Epidermal melanocyte (primary cell): ENCODE measurements at regions not wholly inside any gene's neighbourhood (a gene's known extent, or its start where the extent isn't known, plus 50 kb on each side); places are given as distances from the start of the nearest gene placed in this dataset.

Source experiments
- DNase-seq: peaks from one replicate; pipeline ENCODE4 v3.0.0; 2011; ENCODE audit warnings: low spot score; ENCODE audit not compliant: insufficient read length

DNA sequence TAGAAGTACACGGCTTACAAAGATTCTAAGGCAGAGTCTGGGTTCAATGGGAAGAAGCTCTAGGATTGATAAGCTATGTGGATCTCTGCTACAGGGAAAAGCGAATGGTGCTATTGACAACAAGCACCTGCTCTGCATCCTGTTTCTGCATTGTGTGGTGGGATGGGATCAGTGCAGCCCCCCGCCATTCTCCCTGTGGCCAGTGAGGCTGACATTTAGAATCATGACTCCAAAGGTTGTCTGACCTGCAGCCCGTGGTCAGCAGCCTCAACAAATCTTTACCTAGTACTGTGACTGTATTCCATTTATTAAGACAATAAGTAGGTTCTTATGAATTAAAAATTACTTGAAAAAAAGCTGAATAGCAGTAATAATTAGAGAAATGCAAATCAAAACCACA, 1477.0 kb upstream of the TMEM132C start:
- DNase-seq: no peak

DNA sequence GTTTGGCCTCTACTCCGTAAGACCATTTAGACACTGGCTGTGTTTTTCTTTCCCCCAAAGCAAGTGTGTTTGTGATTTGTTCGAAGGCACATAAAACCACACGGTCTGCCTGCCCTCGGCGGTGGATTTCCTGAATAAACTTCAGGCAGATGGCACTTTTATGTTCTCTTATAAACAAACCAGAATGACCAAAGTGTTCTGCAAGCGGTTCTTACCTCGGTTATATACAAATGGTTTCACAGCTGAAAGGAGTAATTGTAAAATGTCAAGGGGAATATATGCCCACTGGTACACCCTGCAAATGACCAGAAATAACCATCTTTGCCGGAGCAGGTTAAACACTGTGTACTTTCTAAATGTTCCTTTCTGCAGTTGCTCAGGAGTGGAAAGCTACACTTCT, 1475.8 kb upstream of the TMEM132C start:
- no peak for DNase-seq

DNA sequence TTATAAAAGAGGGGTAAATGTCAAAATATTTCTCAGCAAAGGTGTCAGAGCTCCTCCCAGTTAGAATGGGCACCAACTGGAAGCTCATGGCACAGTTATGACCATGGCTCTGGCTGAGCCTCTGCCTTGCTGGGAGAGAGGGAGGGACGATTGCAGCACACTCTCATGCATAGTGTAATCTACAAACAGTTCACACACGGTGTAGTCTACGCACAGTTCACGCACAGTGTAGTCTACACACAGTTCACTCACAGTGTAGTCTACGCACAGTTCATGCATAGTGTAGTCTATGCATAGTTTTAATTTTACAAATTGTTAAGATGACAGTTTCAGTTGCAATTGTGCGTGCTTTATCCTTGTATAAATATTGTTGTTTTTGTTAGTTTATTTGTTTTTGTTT, 1474.6 kb upstream of the TMEM132C start:
- no peak for DNase-seq

DNA sequence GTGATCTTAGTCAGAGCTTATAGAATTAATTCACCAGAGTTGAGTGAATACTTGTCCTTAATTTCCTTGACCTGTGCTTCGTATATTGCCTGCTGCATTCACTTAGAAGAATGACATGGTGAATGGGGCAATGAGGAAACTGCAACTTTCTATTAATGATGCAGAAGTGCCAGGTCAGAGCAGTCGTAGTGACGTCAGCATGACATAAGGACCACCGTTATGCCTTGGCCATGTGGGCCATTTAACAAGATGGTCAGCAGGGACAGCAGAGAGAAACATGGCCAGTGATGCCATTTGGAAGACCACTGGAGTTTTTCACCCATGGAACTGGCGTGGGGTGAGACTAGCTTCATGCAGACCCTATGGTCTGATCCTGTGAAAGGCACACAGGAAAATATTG, 1469.4 kb upstream of the TMEM132C start:
- no peak for DNase-seq

DNA sequence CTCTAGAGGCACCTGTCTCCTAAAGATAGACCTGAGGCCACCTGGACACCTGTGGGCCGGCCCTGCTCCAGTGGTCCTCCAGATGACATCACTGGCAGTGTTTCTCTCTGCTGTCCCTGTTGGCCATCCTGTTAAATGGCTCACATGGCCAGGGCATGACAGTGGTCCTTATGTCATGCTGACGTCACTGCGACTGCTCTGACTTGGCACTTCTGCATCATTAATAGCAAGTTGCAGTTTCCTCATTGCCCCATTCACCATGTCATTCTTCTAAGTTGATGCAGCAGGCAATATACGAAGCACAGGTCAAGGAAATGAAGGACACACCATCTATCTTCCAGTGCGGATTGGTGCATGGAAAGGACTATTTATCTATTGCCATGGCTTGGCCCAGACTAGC, 1468.5 kb upstream of the TMEM132C start:
- DNase-seq: no peak

DNA sequence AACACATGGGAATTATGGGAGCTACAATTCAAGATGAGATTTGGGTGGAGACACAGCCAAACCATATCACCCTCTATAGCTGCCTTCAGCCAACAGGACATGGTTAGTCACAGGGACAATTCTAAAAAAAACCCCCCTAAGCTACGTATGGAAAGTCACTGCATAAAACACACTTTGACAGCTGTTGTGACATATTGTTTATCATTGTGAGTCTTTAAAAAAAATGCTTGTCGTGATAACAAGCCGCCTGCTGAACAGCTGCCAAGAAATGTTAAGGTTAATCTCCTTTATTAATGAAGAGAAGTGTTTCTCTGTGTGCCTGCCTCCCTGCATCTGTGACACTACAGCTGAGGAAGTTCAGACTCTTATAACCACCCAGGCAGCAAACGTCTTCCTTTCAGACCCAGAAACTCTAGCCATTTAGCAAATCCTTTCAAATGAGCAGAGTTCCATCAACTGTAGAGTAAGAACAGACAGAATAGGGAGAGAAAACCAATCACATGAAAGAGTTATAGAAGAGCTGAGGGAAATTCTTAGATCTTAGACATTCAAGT, 1459.6 kb upstream of the TMEM132C start:
- no peak for DNase-seq

DNA sequence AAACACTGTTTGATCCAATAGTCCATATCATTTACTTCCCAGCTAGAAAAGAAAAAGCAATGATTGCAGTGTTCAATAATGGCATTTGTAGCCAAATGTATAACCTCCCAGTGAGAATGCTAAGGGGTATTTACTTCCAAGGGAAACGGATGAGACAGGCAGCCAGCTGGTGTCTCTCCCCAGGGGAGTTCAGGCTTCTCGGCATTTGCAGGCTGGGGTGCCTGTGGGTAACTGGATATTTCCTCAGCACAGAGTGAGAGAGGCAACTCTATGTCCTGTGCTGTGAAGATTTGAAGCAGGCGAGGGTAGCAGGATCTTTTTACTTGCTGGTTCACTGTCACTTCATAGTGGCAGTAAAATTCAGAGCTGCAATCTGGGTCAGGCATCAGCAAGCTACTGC, 1455.6 kb upstream of the TMEM132C start:
- DNase-seq: no peak

DNA sequence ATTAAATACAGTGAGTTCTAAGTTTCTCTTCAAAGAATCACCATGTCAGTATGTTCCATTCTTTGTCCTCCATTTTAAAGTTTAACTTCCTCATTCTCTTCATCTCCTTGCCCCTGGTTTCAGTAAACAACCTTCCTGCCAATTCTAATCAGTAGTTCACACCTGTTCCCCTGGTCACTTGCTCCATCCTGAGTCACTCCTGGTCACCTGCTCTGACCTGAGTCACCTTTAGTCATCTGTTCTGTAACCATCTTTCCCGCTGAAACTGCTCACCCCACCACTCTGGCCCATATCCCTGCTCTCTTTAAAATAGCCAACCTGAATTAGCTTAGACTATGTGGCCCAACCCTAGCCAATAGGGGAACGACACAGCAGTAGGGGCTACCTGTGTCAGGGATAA, 1447.4 kb upstream of the TMEM132C start:
- DNase-seq: no peak

DNA sequence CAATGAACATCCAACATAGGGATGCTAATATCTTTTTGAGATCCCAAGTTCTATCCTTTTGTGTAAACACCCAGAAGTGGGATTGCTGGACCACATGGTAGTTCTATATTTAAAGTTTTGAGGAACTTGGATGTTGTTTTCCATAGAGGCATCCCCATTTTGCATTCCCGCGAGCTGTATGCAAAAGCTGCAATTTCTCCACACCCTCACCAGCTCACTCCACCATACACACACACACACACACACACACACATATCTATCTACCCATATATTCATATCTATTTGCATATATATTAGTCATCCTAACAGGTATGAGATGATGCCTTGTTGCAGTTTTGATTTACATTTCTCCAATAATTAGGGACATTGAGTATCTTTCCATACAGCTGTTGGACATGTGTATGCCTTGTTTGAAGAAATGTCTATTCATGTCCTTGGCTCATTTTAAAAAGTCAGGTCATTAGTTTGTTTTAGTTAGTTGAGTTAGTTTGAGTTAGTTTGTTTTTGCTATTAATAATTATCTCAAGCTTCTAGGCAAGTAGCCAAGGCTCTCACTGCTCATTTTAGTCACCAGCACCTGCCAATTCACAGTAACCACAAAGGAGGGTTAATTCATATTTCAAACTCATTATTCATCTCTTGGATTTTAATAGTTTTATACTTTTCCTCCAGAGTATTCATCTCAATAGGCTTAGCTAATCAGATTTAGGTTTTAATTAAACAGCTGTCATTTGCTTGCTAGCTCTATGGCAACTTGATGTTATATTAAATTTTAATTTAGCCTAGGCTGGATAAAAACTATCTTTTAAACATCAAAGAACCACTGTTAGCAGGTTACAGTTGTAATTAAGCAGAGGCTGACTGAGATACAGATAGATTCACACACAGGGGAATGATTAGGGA, 1435.9 kb upstream of the TMEM132C start:
- DNase-seq: no peak

DNA sequence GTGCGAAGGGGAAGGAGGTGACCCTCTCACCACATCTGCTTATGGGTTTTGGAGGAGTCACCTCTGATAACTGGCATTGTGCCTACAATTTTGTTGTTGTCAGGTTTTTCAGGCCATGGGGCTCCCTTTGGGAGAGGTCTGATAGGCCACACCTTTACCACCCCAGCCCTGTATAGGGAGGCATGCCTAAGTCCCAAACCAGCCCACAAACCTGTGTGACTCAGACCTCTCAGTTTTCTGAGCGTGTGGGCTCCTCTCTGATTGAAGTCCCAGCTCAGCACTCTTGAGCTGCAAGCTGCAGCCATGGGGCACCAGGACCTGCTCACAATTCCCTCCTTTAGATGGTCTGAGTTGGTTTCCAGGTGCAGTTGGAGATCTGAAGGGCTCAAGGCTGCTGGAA, 1429.3 kb upstream of the TMEM132C start:
- no peak for DNase-seq

DNA sequence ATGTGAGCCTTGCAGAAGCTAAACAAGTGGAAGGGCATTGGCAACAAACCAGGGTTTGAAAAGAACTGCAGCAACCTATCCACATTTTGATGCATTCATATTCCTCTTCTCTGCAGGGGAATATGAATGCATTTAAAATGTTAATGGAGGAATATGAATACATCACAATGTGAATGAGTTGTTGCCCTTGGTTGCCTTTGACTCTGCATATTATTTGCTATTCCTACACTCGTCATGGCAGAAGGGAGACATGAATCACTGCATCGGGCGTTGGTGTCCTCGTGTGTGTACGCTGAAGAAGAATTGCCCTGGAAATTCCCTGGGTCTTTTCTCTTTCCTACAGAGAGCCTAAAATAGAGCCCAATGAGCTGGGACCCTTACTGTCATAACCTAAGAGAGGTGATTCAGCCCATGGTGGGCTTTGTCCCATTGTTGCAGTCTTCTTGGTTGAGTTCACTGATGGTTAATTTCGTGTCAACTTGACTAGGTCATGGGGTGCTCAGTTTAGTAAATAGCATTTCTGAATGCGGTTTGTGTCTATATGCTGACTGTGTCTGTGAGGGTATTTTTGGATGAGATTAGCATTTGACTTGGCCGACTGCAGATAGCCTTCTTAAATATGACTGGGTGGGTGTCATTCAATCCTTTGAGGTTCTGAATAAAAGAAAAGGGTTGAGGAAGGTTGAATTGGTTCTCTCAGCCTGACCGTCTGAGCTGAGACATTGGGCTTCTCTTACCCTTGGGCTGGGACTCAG, 1422.9 kb upstream of the TMEM132C start:
- no peak for DNase-seq

DNA sequence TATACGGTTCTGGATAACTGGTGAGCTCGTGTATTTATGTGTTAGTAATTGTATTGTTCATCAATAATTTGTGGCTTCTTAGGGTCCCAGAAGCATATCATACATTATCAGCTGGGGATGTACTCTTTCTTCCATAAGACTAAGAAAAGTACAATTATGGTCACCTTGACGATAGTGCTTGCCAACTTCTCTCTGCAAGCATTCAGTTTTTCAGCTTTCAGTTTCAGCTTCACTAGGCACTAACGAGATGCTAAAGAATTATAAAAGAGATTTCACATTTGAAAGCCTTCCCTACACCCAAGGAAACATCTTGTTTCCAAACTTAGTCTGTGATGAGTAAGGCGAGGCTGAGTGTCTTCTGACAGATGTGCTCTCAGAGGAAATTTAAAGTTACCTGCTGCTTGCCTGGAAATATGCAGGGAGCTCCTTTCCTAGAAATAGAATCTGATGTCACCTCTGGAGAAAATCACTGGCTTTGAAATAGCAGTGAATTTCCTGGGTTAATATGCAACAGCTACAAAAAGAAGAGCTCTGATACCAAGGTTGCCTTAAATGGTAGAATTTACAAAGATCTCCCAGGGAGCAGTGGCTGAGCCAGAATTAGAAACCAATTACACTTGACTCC, 1419.9 kb upstream of the TMEM132C start:
- no peak for DNase-seq

DNA sequence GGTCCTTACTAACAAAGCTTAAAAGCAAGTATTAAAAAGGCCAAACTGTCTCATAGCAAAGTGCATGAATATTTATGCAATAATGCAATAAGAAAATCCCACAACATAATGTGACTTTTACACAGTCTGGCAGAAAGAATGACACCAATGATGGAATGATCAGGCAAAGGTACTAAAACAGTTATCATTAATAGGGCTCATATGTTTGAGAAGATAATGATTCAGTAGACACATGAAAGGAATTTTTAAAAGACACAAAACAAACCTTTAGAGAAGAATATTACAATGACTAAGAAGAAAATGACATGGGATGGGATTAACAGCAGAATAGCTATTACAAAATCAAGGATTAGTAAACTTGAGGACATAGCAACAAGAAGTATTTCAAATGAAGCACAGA, 1411.2 kb upstream of the TMEM132C start:
- no peak for DNase-seq

DNA sequence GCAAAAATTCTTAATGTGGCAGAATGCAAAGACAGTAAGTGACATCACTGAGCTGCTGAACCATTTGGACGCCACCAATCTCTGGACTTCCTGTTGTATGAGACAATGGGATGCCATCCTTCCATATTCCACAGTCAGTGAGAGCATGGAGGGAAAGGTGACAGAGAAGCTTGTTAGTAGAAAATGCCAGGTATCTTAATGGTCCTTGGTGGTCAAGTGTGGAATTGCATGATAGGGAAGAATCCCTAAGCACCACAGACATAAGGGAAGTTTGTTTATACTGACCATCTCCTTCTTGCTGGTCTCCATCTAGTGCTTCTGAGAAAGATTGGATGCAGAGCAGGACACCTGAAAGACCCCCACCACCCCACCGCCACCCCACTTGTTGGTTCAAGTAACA, 1410.0 kb upstream of the TMEM132C start:
- DNase-seq: no peak

DNA sequence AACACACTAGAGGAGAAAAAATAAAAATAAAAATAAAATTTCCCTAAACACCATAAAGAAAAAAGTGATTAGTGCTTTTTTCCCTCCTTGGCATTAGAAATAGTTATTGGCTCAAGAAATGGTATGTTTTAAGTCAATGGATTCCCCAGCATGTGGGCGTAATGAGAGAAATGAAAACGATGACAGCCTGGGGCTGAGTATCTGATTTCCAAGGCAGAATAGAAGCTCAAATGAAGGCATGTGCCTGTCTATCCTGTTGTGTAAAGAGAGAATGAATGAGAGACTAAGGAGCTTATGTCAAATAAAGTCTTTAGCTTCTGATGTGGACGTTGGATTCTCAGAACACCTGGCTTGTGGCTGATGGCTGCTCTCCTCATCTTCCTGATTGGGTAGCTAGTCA, 1408.4 kb upstream of the TMEM132C start:
- no peak for DNase-seq

DNA sequence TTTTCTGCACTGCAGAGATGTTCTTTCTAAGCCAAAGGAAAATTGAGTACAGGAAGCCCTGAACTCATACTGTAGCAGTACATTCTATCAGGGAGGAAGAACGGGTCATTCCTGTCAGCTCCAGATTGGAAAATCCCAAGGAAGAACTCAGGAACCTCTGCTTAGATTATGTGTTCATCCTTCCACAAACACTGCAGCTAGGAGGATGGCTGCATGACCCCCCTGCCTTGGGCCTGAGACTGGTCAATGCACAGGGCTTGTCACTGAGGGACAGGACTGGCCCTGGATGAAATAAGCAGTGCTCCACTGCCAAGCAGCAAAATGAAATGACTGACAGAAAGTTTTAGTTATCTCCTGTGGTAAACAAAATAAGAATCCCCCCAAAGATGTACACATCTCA, 1406.8 kb upstream of the TMEM132C start:
- no peak for DNase-seq

DNA sequence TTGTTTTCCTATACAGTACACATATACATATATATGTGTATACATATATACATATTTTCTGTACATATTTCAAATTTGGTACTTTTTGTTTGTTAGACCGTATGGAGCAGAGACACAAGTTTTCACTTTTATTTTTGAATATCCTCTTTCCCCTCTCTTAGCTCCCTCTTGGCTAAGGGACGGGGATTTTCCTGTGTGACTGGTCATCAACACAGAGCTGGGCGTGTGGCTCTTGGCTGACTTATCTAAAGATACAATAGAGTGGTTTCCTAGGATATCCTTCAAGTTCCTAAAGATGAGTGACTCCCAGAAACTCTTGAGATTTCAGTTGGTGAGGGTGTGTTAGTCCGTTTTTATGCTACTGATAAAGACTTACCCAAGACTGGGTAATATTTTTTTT, 1404.5 kb upstream of the TMEM132C start:
- DNase-seq: no peak

DNA sequence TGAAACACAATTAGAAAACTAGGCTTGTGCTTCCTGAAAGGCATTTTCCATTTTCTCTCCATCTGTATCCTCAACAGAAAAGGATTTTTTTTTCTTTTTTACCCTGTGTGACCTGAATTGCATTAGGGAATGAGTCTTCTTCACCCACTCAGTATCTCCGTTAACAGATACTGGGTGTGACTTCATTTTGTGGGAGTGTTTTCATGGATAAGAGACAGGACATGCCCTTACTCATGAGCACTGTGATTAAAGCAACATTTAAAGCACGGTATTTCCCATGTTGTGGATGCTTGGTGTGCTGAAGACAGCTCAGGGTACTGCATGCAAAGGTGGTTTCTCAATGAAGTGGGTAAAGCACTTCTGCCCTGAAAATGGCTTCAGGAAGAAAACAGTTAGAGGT, 1397.3 kb upstream of the TMEM132C start:
- DNase-seq: no peak

DNA sequence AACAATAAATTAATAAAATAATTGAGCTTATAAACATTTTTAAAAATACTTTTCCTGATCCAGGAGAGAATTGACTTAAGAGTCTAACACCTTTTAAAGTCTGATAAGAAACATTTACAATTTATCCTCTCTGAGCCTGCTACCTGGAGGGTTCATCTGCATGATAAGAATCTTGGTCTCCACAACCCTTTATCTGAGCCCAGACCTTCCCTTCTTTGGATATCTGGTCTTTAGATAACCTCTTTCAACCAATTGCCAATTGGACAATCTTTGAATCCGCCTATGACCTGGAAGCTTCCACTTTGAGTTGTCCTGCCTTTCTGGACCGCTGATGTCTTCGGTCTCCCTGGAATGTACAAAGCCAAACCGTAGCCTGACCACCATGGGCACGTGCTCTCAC, 1393.3 kb upstream of the TMEM132C start:
- DNase-seq: no peak

DNA sequence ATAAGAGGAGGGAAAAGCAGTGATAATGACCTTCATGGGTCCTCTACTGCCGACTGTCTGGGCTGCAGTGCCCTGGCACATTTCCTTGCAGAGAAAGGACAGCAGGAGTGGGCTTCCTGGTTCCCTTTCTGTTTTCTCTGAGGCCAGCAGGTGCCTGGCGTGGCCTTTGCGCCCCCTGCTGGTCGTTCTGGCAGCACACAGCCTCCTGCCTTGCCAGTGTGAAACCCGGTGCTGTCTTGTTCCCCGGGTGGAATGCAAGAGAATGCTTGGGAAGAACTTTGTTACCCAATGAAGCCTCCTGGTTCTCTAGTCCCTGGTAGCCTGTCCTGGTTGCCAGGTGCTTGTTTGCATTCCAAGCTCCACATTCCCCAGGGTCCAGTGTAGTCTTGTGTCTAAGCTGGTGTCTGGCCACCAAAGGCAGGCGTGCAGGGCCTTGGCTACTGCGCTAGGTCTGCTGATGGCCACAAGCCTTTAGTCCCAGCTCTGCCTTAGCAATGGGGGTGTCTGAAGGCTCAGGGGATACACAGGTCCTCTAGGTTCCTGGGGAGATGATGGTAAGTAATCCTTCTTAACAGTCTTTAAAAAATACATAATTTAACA, 1392.4 kb upstream of the TMEM132C start:
- no peak for DNase-seq

DNA sequence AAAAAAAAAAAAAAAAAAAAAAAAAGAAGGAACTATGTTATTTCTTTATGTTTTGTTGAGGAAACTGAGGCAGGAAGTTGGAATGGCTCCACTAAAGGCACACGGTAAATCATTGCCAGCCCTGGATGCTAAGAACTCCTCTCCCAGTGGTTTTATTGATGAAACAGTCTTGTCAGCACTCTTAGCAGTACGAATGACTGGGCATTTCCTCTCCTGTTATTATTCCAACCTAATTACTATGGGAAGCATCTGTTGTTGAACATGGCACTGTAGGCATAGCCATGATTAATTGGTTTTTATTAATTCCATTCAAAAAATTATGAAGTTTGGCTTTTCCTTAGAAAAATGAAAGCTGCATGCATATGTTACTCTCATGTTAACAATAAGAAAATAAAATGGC, 1387.1 kb upstream of the TMEM132C start:
- DNase-seq: no peak

DNA sequence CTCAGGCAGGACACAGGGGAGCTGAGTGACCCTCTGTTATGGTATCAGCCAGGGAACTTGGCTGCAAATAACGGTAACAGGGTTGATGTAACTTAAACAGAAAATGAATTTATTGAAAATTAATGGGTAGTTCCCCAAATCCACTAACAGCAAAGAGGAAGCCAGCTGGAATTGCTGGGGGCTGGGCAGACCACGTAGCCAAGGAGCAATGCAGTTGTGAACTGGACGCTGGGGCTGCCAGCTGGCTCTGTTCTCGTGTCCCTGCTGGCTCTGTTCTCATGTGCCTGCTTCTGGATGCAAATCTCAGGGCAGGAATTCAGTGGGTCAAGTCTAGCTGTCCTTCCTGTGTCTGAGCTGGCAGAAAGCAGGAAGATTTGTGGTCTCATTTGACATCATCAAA, 1383.3 kb upstream of the TMEM132C start:
- no peak for DNase-seq
